ENCODE measurements at regions not wholly inside any gene's neighbourhood (a gene's known extent, or its start where the extent isn't known, plus 50 kb on each side); places are given as distances from the start of the nearest gene placed in this dataset.

GRCh38 chr5:26026044-26026443 is 1012.3 kb downstream of the CDH9 start:
- Histone ChIP-seq H2AFZ (ENCODE audit: low read depth, low read length) (no peak overlapping the region), H4K20me1 (replicated peaks; ENCODE audit: control insufficient read depth, extremely low read depth, insufficient read depth, low read length) (no peaks in the 10 kb centered on the region), H3K36me3 (ENCODE audit: control insufficient read depth in 2 of 2, extremely low read depth in 1 of 2, insufficient read depth in 2 of 2, low read length in 2 of 2) (no peaks in the 10 kb centered on the region), H3K27ac (ENCODE audit: insufficient read depth, low read depth, low read length) (no peak overlapping the region), H3K4me1 (ENCODE audit: control insufficient read depth, extremely low read depth, insufficient read depth, low read length) (no peaks in the 10 kb centered on the region), H3K4me3 (replicated peaks in 1 of 3; ENCODE audit: insufficient read depth in 1 of 3, low read depth in 1 of 3, low read length in 3 of 3) (no peak overlapping the region), H3K9me1 (replicated peaks; ENCODE audit: control insufficient read depth, extremely low read depth, insufficient read depth, low read length) (no peaks in the 10 kb centered on the region), H3K9ac (replicated peaks; ENCODE audit: extremely low read depth, insufficient read depth, low read length) (no peak overlapping the region), H3K4me2 (ENCODE audit: insufficient read depth, low read length) (no peak overlapping the region), H3K79me2 (ENCODE audit: control insufficient read depth, insufficient read depth, low read length) (no peaks in the 10 kb centered on the region), H3K27me3 (ENCODE audit: control insufficient read depth in 2 of 2, insufficient read depth in 2 of 2, low read length in 2 of 2) (no peaks in the 10 kb centered on the region), H3K9me3 (replicated peaks; ENCODE audit: control insufficient read depth, insufficient read depth, low read length) (no peaks in the 10 kb centered on the region)
- TF ChIP-seq JUN (IDR thresholded peaks at IDR 0.05; ENCODE audit: borderline replicate concordance, insufficient read depth, insufficient read length, low read depth): no peak
- TF ChIP-seq MYC (IDR thresholded peaks at IDR 0.05; ENCODE audit: low read depth, low read length): no peak
- no peak for TF ChIP-seq POLR2AphosphoS5 (IDR thresholded peaks at IDR 0.05; ENCODE audit: insufficient read depth, low read depth, low read length)
- TF ChIP-seq CTCF (IDR thresholded peaks at IDR 0.05; ENCODE audit: extremely low read depth in 1 of 2, insufficient read depth in 1 of 2, low read depth in 1 of 2, low read length in 2 of 2): no peak
- no peak for TF ChIP-seq MAX (IDR thresholded peaks at IDR 0.05; ENCODE audit: insufficient read depth, insufficient read length)
- TF ChIP-seq GATA2 (IDR thresholded peaks at IDR 0.05; ENCODE audit: insufficient read depth, insufficient read length, low read depth, low read length): no peak
- no peak for TF ChIP-seq FOS (IDR thresholded peaks at IDR 0.05; ENCODE audit: borderline replicate concordance, insufficient read depth, low read length)
- TF ChIP-seq EZH2 (IDR thresholded peaks at IDR 0.05; ENCODE audit: borderline replicate concordance, low read depth, low read length, severe bottlenecking): no peak
- no peak for TF ChIP-seq POLR2A (IDR thresholded peaks at IDR 0.05; ENCODE audit: low read depth, low read length)
- BruUV-seq (replicated peaks): no TSS peak
- FAIRE-seq (no peak), DNase-seq (ENCODE audit: low read depth, low spot score) (no peak)
- dilution Hi-C loops (cut with MboI; ENCODE audit: extremely low pct_ligation_motif_present, low sequenced_read_pairs): no loop called here
- ChIA-PET POLR2A (no interaction called here), CTCF (no interaction called here)
- intact Hi-C loops (cut with micrococcal nuclease): no loop called here
